Stimulated activated CD4-positive, alpha-beta T cell treated with anti-CD3 and anti-CD28 coated beads, TNF-alpha, amount 100 ng/mL, for 24 hours (primary cell): ENCODE measurements at regions not wholly inside any gene's neighbourhood (a gene's known extent, or its start where the extent isn't known, plus 50 kb on each side); places are given as distances from the start of the nearest gene placed in this dataset.
"Not testable (repeated sequence)": the region's sequence is repeated elsewhere in the genome, so short reads cannot be mapped to it uniquely, and the experiment has no call there.

Experiments
- DNase-seq, 3 experiments: peaks; one replicate each; pipeline ENCODE4 v3.0.0-alpha.2; 2020; ENCODE audit warnings: low read depth in 3 of 3

DNA sequence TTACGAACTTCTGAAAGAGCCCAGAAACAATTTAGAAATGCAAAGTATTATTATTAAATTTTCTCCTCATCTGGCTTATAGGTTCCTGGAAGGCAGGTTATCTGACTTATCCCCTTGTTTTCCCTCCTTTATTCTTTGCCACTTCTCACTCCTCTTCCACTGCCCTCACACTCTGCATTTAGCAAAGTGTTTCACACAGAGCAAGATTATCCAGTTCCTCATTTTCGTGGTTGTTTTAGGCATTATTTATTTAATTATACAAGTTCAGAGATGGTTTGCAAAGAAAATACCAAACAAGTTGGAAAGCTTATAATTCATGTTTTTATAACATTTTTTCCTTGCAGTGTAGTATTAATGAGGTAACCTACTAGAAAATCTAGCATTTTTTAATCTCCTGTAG, 544.9 kb downstream of the NSUN3 start:
- no peak for DNase-seq

DNA sequence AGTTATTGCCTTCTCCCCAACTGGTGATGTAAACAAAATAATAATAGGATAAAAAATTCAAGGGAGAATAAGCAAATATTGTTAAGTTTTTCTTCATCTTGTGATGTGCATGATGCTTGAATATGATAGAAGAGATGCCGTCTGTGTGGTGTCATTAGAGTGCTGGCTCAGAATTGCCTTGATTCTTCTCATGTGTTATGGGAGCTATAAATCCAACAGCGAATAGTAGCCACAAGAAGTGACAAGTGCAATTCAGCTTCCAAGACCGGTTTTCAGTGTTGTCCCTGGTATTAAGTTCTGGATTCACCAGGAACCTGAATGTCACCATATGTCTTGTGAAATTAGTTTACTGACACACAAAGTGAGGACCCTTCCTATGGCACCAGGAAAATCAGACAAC, 547.0 kb downstream of the NSUN3 start:
- no peak for DNase-seq

DNA sequence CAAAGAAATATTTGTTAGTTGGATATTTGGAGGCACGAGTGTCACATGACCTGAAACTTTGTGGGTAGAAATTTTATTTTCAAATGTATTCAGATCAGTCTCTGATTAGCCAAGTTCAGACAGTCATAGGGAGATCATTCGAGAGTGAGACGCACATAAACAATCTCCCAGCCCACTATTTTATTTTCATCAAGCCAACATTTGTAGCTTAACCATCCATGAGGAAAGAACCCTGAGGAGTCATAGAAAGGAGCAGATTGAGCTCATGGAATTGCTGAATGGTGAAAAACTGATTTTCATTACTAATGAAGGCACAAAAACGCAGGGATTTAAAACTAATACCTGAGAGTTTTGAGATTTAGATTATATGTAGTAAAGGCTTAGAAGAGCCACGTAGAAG, 548.7 kb downstream of the NSUN3 start:
- DNase-seq = no peak

DNA sequence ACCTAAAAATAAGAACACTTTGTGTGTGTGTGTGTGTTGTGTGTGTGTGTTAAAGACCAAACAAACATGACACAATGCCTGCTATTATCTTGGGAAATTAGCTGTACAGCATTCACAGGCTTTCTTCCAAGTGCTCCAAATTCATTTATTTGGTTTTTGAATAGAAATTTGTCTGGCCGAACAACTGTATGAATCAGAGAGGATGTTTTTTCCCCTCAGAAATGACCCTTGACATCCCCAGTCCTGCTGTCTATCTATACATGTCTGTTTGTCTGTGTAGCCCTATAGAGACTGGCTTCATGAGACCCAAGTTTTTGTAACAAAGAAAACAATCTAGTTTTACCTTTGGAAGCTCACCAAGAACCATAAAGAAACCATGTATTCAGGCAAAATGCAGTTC, 549.8 kb downstream of the NSUN3 start:
- no peak for DNase-seq

DNA sequence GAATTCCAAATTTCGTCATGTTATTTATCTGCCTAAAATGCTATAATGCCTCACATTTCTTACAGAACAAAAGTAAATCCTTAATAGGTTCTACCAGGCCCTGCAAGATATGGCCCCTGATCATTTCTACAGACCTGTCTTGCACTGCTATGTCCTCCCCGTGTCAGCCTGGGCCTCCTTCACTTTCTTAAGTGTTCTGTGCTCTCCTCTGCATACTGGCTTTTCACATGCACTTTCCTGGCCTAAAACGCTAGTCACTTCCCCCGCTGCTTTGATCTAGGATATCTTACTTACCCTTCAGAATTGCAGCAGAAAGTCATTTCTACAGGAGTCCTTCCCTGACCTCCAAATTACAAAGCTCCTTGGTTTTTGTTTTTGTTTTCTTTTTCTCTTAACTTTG, 551.3 kb downstream of the NSUN3 start:
- DNase-seq = no peak

DNA sequence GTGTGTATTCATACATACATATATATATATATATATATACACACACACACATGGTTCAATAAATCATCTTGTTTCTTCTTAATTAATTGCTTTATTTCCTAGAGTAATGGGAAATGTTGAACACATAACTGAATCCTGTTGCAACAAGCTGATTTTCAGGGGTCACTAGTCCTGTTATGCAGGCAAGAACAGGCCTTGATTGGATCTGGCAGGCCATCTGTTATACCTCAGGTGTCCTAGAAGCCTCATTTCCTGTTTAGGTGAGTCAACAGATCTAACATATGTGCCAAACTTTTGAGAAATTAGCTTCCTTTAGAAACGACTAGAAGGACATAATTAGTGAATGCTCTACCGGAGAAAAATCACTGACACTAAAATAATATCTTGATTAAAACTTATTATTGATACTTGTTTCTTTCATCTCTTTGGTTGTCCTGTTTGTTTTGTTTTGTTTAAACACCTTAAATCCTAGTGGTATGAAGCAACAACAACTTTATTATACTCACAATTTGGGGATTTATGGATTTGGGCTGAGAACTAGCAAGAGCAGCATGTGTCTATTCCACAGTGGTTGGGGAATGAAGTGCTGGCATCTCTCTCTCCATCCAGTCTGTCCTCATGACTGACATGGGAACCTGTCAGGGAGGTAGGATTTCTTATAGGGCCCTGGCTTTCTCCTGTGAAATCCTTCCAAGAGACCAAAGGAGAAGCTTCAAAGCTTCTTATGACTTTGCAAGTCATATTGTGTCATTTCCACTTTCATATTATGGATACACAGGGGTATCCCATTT, 552.6 kb downstream of the NSUN3 start:
- DNase-seq = no peak

DNA sequence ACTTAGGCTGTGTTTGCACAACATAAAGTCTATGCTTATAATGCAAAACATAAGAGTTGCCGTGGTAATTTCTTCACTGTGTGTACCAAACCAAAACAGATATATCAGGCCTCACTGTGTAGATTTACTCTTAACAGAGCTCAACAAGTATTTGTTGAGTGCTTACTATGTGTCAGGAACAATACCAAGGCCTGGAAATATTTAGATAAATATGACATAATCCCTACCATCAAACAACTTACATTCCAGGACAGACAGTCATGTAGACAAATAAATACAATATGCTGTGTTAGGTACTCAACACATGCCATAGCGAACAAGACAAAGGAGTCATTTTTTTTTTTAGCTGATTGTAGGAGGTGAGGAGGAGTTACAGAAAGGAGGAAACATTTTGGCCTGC, 554.0 kb downstream of the NSUN3 start:
- DNase-seq = no peak

DNA sequence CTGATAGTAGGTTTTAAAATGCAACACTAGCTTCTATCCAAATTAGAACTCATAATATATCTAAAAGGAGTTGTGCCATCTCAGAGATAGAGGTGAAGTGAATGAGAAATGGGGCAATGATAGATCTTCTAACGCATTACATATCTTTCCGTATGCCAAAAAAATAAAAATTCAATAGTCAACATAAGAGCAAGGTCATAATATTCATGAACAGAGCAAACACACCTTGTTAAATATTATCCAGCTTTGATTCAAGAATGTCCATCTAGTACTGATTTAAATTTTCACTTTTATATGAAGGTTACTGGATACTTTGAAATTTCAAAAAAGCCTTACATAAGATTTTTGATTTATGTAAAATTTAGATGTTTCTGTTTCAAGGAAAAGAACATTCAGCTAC, 554.5 kb downstream of the NSUN3 start:
- no peak for DNase-seq

DNA sequence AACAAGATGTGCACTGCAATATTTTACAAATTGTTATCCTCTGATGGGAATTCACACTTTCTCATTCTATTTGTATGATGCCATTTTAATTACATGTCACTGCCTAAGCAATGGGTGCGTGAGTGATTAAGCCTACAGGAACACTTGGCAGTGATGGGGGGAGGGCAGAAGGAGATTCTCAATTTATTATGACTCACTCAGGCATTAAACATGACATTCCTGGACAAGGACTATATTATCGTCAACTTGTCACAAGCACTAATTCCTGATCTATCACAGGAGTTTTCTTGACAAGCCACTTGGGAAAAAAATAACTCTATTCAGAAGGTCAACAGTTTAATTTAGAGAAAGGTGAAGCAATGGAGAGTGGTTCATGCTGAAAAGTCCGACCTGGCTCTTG, 556.8 kb downstream of the NSUN3 start:
- no peak for DNase-seq

DNA sequence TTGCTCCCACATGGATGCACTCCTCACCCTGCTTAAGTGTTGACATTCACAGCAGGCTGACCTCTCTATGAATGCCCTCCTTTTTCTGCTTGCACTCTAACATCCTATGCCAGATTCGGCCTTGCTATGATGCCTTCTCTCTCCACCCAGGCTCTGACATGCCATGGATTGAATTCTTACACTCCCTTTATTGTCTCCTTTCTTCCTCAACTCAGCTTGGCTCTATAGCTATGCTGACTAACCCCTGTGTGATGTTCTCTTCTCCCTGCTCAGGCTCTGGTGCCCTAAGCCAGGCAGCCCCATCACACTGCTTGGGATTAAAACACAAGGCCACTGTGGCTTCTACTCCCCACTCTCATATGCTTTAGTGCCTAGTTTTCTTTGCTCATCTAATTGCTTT, 563.7 kb downstream of the NSUN3 start:
- DNase-seq = no peak

DNA sequence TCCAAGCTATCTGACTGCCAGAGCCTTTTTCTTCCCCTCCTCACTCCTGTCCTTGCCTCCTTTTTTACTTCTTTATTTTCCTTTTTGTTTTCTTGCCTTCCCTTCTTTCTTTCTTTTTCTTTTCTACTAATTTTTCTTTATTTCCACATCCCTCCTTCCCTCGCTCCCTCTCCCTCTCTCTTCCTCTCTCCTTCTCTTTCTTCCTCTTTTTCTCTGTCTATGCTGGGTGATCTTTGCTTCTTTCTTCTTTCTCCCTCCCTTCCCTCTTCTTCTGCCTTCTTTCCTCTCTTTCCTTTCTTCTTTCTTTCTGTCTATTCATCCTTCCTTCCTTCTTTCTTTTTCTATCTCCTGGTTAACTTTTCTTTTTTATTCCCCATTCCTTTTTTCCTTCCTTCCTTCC, 564.8 kb downstream of the NSUN3 start:
- no peak for DNase-seq

DNA sequence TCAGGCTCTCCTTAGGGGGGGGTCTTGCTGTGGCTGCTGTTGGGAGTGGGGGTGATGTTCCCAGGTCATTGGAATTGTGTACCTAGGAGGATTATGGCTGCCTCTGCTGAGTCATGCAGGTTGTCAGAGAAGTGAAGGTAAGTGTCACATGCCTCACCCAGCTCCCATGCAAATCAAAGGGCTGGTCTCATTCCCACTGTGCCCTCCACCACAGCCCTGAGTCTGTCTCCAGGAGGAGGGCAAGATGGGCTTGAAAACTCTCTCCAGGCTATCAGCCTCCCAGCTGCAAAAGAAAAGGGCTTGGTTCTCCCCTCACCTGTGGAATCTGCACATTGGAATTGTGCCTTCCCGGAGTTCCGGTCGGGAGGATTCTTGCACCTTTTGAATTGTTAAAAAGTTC, 580.5 kb downstream of the NSUN3 start:
- DNase-seq = no peak

DNA sequence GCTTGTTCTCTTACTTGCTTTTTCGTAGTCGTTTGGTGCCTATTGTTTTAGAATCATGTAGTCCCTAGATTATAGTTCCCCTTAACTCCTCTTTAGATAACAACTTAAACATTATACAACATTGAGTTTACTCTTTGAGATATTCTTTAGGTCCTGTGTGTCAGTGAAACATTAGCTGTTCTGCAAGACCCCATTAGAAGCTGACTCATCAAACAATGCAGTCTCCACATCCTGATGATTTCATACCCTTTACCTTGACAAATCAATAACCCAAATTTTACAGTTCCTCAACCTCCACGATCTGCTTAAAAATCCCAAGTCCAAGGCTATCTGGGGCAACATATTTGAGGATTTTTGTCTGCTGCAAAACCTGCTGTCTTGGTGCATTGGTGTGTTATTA, 582.9 kb downstream of the NSUN3 start:
- DNase-seq = no peak

DNA sequence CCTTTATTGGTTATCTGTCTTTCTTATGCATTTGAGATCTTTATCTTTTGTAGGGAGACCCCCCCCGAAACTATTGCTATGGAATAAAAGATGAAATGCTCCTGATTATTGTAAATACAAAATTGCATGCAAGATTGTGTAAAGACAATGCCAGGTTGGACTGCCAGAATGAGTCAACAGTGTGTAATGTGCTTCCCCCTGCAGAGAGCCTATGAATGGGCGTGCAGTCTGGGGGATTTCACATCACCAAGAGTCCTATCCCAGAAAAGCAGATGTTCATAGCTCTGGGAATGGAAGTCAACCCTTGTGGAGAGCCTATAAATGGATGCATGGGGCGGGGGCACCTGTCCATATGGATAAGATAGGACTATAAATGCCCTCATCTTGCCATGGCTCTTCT, 584.3 kb downstream of the NSUN3 start:
- no peak for DNase-seq

DNA sequence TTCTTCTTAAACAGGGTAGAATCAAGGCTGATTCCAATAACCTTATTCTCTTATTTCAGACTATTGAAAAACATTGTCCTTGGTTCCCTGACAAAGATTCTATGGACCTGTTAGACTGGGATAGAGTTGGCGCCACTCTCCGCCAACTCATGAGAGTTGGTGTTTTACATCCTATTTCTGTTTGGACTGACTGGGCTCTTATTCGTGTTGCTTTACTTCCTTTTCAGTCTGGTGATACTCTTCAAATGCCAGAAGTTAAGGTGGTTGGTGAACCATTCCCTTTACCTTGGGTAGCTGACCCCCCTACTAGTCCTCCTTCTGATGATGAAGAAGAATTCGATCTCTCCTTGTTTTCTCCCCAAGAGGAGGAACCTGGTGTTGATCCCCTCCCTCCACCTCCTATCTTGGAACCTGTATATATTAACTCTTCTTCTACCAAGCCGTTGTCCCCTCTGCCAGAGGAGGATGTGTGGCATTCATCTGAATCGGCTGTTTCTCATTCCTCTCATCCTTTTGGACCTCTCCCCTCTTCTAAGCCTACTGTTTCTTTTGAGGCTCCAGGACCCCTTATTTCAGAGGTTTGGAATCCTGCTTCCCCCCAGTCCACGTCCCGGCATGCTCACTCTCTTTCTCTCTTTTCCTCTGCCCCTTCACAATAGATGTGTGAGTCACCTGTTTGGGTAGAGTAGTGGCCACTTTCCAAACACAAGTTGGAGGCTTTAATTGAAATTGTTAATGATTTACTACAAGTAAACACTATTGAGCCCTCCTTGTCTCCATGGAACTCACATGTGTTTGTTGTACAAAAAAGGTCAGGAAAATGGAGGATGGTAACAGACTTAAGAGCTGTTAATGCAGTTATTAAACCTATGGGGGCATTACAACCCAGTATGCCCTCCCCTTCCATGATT, 585.7 kb downstream of the NSUN3 start:
- DNase-seq = not testable (repeated sequence)

DNA sequence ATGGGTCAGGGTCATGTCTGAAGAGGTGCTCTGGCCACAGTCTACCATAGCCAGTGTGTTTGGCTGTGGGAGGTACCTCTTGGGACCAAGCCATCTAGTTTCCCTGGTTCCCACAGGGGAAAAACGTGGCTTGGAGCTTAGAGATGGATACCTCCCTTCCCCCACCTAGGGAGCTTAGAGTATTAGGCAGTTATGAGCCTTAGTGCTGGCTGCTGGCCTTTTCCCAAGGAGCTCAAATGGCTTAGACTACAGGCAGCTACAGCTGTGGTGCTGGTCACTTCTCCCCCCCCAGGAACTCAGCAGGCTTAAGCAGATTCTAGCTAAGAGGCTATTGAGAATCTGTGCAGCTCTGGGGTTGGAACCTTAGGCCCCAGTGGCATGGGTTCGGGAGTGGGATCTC, 591.2 kb downstream of the NSUN3 start:
- DNase-seq = no peak

DNA sequence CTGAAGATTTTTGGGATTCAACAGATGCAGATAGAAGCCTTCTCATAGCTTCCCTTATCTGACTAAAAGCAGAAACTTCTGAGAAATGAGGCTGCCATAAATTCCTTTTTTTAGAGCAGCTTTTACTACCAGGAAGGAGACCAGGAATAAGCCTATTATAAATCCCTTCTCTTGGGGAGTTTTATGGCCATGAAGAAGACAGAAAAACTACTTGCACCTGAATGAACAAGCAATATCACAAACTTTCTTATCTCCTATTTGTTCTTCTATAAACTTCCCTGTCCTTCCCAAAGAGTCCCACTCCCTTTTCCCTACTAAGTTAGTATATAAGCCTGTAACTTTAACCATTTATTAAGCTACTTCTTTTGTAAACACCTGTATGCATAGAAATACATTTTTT, 603.1 kb downstream of the NSUN3 start:
- DNase-seq = no peak

DNA sequence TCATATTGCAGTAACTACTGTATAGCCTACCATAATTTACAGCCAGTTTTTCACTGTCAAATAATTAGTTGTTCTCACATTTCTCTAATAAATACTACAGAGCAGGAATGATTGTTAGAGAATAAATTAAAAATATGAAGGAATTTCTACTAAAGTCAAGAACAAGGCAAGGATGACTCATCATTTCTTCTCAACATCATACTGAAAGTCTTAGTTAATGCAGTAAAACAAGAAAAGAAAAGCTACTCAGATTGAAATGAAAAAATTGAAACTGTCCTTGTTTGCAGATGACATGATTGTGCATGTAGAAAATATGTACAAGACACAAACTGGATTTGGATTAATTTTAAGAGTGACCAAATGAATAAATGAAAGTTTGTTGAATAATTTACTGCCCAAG, 608.2 kb downstream of the NSUN3 start:
- no peak for DNase-seq

DNA sequence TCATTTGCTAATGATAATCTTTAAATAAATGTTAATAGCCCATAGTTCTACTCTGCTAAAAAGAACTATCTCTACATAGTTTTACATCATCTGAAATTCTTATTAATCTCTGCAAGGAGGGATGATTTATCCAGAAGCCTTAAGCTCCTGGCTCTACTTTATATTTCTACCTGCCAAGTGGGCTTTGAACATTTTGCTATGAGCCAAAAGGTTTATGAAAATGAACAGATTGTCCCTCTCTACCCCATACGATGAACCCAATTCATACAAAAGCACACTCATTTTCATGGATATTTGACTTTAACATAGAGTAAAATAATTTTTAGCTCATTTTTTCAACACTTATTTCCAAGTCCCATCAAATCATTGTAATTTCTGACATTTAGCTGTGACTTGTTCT, 611.0 kb downstream of the NSUN3 start:
- no peak for DNase-seq

DNA sequence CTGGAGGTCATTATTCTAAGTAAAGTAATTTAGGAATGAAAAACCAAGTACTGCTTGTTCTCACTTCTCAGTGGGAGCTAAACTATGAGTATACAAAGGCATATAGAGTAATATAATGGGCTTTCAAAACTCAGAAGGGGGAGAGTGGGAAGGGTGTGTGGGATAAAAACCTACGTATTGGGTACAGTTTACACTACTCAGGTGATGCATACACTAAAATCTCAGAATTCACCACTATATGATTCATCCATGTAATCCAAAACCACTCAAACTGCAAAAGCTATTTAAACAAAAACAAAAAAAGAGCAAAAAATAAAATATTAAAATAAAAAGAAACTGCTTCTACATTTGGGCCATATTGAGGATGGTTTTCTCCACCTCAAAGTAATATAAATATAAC, 623.3 kb downstream of the NSUN3 start:
- DNase-seq = no peak

DNA sequence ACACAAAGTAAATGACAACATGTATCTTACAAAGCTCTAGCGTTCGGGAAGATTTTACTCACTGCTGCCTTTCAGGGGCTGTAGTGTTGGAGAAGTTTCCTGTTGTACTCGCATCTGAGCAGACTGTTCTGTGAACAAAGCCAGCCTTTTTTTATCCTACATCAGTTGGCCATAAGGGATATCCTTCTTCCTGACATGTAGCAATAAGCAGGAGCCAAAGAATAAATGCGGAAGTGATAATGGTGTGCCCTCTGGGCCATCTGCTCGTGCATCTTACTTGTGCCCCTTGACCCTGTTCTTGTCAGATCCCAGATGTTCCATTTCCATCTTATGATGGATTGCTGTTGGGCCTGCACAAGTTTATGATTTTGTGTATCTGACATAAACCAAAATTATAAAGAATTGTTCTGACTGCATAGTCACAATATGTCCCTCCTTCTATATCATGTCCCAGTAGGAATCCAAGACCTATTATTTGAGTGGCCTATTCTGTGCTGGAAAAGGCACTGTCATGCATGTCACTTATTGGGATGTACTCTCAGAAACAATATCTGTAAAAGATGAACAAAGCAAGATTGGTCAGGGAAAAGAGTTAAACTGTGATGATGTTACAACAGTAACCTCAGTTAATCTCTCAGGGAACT, 631.3 kb downstream of the NSUN3 start:
- DNase-seq = no peak

DNA sequence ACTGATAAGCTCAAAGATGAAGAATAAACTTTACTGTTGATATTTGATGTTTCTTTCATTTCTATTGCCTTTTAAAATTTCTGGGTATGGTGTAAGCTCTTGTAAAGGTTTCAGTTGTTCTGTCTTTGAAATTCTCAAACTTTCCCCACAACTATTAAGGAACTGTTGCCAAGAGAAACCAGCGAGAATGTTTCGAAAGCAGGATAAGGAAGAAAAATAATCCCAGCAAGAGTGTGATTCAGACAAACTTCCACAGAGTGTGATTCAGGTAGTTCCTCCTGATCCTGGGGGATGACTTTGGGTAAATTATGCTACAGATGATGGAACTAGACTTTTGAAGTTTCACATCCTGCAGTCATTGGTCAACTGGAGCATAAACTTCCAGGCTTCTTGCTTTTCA, 632.0 kb downstream of the NSUN3 start:
- DNase-seq = no peak

DNA sequence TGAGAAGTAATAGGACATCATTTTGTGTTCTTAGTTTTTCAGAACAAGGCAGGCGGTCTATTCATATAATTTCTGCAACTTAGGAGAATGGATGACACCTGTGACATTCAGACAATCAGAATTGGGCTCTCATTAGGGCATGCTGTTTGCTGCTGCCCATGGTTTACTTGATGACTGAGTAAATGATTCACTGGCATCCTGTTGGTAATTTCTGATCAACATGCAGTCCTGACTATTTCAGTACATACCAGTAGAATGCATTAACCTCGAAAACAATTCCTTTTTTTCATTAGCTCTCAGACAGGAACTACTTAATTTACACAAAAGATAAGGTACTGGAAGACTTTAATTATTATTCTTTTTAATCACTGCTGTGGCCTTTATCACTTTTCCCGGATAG, 641.6 kb downstream of the NSUN3 start:
- no peak for DNase-seq
